Panc1 (cell line): ENCODE measurements at regions not wholly inside any gene's neighbourhood (a gene's known extent, or its start where the extent isn't known, plus 50 kb on each side); places are given as distances from the start of the nearest gene placed in this dataset.

ENCODE experiments used
- CTCF ChIP-seq: fragments of 450-650 bp; IDR thresholded peaks from 2 replicates; pipeline ENCODE4 v1.5.1; 2017; ENCODE audit warnings: mild to moderate bottlenecking
- POLR2AphosphoS5 ChIP-seq: IDR thresholded peaks from 2 replicates; pipeline ENCODE4 v1.6.1; 2012; ENCODE audit warnings: mild to moderate bottlenecking, low read depth, low read length, moderate library complexity
- REST ChIP-seq, 2 experiments: IDR thresholded peaks; 2 replicates each; pipeline ENCODE4 v1.6.1; 2011 to 2012; ENCODE audit warnings: low read depth in 2 of 2, control low read depth in 1 of 2, low read length in 1 of 2, mild to moderate bottlenecking in 1 of 2, moderate library complexity in 1 of 2; ENCODE audit not compliant: insufficient read depth in 1 of 2
- TCF7L2 ChIP-seq: IDR thresholded peaks from 2 replicates; pipeline ENCODE4 v1.6.1; 2011; ENCODE audit warnings: mild to moderate bottlenecking, low read depth, low read length, inconsistent platforms

- TF ChIP-seq POLR2AphosphoS5 (no peak), CTCF (no peak), REST (IDR thresholded peaks at IDR 0.05; ENCODE audit: insufficient read depth in 1 of 2, low read depth in 2 of 2, low read length in 1 of 2) (no peak), TCF7L2 (no peak)
These were observed 353.4 kb upstream of the TACR3 start for GRCh38 chr4:104073229-104073628.
